ENCODE measurements at regions not wholly inside any gene's neighbourhood (a gene's known extent, or its start where the extent isn't known, plus 50 kb on each side); places are given as distances from the start of the nearest gene placed in this dataset.
"Not testable (repeated sequence)": the region's sequence is repeated elsewhere in the genome, so short reads cannot be mapped to it uniquely, and the experiment has no call there.

DNA sequence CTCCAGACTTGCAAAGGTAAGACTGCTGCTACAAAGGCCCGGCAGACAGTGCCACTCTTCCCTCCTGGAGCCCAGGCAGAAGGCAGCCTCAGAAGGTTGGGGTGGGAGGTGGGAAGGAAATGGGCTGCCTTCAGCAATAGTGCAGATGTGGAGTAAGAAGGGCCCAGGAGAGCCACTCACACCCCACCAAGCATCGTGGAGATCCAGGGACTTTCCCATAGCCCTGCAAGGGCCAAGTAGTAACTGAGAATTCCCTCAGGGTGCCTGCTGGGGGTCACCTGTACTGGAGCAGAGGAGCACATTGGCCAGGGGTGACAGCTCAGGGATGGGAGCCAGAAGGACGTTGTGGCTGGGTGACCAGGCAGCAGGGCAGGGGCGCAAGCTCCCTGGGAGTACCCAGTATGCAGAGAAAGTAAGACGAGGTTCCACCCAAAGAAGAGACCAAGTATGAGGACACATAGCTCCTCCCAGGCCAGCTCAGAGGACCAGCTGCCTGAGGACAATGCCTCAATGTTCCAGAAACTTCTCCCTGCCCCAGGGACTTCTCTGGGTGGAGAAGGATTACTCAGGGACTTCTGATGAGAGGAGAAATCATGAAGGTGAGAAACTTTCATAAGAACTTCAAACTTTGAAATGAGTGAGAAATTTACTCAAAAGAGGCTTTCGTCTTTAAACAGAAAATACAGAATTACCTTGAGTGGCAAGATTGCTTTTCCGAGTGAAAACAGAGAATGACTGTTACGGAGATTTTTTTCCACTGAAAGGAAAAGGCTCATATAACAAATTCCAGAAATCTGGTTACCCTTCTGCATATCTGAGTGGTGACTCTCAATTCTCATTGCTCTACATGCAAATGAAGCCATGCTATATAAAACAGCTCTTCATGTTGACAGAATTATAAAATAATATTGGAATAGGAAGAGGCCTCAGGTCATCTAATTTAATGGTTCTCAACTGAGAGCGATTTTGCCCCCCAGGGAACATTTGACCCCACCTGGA is 87.9 kb upstream of the TRIO start:
- DNase-seq (ENCODE audit: low read depth in 2 of 2), result no peak

DNA sequence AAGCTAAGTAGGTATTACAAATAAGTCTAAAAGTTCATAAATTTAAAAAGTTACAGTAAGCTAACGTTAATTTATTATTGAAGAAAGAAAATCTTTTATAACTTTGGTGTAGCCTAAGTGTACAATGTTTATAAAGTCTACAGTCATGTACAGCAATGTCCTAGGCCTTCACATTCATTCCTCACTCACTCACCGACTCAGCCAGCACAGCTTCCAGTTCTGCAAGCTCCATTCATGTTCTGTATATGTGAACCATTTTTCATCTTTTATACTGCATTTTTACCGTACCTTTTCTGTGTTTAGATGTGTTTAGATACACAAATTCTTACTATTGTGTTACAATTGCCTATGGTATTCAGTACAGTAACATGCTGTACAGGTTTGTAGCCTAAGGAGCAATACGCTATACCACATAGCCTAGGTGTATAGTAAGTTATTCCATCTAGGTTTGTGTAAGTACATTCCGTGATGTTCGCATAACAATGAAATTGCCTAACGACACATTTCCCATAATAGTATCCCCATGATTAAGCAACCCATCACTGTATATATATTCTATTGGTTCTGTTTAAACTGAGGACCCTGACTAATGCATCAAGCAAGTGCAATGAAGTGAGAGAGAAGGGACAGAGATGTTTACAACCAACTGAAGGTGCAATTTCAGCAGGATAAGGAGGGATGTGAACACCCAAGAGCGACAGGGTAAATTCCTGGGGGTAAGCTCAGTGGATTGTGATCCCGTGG is 88.9 kb upstream of the TRIO start:
- DNase-seq (ENCODE audit: low read depth in 2 of 2), result no peak

DNA sequence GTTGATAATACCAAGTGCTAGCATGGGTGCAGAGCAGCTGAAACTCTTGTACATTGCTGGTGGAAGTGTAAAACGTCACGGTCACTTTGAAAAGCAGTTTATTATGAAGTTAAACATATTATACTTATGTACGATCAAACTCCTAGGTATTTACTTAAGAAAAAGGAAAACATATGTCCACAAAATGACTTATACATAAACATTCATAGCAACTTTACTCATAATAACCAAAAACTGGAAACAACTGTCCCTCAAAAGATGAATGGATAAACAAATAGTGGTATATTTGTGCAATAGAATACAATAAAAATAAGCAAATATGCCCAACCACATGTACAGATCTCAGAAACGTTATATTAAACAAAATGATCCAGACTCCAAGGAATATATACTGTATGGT is 92.3 kb upstream of the TRIO start:
- no peak for DNase-seq (ENCODE audit: low read depth in 2 of 2)

DNA sequence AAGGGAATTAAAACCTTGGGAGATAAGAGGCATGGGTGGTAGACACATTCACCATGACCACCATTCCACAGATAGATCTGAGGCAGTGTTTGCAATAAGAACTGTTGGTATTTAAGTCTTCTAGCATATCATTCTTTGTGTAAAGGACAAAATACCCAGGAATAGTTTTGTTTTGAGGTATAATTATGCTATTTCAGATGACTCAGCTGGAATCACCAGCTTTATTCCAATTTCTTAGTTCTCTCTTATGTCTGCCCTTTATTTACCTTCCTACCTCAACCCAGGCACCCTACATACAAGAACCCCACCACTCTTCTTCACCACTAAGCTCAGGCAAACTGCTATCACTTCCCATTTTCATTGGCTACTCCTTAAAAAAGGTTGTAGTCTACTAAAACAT is 94.7 kb upstream of the TRIO start:
- no peak for DNase-seq (ENCODE audit: low read depth in 2 of 2)

DNA sequence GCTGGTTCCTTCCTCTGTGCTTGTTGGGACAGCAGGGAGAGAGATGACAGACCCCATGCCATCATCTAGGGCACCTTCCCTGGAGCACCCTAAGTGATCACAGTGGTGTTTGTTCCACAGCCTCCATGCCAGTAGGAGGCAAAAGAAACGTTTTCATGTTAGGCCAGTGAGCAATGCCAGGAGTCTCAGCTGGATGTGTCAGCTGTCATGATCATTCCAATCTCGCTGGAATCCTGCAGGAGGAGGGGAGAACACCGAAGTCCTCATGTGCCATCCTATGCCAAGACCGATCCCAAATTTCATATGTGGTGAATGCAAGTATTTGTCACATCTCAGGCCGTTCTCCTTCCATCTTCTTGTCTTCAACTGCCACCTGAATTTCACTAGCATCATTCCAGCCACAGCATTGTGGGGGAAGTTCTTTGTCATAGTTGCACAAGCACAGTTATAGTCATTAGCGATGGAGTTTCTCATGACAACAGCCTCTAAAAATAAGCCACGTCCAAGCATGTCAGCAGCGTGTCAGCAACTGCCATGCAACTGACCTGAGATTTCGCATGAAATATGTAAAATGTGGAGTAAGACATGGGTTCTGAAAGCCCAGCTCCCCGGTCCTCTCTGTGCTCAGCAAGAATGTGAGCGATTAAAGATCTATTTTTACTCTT is 97.2 kb upstream of the DNAH5 start:
- DNase-seq (ENCODE audit: low read depth in 2 of 2), result no peak

DNA sequence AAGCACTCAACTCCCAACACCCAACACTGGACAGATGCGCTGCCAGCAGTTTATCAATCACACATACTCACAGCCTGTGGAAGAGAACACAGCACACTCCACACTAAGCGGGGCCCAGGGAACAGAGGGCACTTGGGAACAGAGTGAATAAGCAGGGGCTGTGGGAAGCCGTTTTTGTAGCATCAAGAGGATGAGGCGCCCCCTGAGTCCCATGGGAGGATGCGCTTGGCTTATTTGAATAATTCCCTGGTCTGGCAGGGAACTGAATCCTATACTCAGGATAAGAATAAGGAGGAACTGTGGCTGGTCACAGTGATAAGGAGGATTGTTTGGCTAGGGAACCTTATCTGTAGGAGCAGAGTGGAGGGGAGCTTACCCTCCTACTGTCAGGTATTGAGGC is 96.1 kb upstream of the DNAH5 start:
- DNase-seq (ENCODE audit: low read depth in 2 of 2), result no peak

DNA sequence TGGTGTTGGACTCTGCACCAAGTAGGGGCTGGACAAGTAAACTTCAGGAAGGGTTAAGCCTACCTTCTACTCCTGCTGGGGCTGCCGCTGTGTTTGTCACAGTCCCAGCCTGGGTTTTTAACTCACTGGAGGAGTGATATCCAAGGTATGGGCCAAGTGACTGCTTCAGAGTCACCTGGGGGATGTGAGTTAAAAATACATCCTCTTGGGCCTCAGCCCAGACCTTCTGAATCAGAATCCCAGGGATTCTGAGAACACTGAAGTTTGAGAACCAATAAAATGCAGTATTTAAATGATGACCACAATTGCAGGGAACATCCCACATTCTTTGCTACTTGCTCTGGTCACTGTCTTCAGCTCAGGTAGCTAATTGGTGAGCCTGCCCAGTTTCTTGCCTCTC is 95.1 kb upstream of the DNAH5 start:
- DNase-seq (ENCODE audit: low read depth in 2 of 2), result no peak

DNA sequence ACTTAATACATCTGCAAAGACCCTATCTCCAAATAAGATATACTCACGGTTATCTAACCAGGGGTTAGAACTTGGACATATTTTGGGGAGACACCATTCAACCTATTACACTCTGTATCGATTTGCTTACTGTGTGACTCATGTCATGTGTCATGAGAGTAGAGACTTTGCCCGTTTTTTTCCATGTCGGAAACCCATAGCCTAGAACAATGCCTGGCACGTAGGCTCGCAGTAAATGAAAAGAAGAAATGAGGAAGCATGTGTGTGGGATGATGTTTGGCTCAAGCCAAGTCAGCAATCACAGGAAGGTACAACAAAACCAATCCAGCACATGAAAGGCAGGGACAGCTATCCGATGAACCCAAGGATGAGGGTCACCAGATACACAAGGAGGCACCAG is 94.6 kb upstream of the DNAH5 start:
- no peak for DNase-seq (ENCODE audit: low read depth in 2 of 2)

DNA sequence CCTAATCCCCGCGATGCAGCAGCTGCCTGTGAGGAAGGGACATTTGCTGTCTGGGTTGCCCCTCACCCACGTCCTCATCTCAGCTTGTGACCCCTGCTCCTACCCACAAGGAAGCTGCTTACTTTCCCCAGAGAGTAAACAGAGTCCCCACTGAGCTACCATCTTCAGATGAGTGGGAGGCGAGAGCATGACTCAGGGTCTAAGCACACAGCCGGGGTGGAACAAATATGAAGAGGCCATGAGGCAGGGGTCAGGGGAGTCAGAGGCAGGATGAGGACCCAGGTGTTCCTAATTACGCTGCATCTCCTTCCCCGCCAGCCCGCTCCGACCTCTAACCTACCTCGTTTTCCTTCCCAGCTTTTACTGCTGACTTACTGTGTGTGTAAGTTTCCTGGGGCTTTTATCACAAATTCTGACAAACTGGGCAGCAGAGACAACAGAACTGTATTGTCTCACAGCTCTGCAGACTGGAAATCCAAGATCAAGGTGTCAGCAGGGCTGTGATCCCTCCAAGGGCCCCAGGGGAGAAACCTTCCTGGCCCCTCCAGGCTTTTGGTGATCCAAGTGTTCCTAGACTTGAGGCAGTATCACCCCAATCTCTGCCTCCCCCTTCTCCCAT is 94.0 kb upstream of the DNAH5 start:
- DNase-seq (ENCODE audit: low read depth in 2 of 2), result no peak

DNA sequence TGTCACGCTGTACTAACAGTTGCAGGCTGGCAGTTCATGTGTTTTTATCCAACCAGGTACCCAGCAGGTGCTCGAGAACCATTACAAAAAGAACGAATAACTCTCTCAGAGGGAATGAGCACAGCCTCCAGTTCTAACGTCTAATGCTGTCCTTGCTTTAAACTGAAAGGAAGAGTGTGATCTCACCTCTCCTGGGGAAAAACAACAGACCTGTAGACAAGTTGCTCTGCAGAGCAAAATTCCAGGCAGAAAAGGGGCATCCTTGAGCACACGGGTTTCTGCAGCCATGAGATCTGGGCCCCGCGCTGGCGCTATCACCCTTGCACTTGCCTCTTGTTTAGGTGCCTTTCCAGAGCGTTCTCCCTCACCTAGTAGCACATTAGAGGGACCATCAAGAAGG is 92.5 kb upstream of the DNAH5 start:
- no peak for DNase-seq (ENCODE audit: low read depth in 2 of 2)

DNA sequence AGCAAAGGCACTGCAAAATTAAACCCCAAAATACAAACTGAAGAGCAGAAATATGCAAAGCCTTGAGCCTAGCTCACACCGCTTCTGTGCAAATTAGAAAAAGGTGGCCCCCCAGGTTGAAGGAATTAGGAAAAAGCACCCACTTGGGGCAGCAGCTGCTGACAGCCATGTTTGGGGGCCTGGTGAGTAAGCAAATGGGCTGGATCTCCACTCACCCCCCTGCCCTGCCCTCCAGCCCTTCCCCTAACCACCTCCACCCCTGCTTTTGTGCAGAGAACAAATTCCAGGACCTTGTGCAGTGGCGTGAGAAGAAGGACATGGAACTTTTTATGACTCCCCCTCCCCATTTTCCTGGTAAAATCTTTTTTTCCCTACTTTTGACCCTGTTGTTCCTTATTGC is 92.0 kb upstream of the DNAH5 start:
- no peak for DNase-seq (ENCODE audit: low read depth in 2 of 2)

DNA sequence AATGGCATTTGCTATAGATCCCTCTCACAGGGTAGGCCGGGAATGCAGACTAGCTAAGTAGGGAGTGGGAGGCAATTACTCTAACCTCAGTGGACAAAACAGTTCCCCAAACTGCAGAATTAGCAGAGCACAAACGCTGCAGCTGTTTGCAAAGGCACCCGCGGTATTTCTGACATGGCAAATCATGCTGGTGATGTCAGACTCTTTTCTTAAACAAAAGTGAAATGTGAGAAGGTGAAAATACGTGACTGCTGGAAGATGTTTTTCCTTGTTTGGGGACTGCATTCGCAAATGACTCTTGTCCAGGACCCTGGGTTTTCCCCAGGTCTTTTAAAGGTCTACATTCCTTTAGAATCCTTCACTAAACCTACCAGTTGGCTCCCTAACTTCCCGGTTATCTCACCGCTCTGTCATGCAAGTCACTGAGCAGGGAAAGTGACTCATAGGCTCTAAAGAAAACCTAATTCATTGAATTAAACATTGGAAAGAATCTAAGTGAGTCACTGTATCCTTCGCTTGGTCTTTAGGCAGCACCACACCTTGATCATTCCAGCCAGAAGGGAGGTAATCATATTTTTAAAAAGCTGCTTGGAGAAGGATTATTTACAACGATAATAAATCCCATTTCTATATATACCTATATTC is 91.5 kb upstream of the DNAH5 start:
- no peak for DNase-seq (ENCODE audit: low read depth in 2 of 2)

DNA sequence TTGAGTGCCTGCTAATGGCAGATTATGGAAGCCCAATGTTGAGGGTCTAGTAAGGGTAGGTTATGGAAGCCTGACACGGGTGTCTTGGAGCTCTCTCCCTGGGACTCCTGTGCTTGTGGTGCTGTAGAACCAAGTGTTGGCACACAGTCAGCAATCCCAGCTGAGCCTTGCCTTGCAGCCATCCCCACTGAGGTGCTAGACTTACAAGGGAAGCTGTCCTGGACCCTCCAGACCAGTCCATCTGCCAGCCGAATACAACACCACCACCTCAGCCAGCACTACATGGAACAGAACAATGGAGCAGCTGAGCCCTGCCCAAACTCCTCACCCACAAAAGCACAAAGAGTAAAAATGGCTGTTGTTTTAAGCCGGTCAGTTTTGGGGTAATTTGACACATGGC is 90.5 kb upstream of the DNAH5 start:
- no peak for DNase-seq (ENCODE audit: low read depth in 2 of 2)

DNA sequence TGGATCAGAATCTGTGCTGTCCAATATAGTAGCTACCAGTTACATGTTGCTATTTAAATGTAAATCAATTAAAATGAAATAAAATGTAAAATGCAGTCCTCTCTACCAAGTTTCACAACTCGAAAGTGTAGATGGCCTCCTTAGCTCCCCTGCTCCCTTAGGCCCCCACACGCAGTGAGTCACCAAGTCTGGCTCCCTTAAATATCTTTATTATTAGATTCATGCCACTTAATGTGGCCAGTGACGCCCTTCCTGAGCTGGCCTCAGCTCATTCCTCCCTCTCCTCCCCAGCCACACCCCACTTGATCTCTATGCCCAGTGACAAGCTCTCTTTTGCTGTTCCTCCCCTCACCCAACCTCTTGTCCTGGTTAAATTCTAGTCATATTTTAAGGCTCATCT is 88.4 kb upstream of the DNAH5 start:
- no peak for DNase-seq (ENCODE audit: low read depth in 2 of 2)

DNA sequence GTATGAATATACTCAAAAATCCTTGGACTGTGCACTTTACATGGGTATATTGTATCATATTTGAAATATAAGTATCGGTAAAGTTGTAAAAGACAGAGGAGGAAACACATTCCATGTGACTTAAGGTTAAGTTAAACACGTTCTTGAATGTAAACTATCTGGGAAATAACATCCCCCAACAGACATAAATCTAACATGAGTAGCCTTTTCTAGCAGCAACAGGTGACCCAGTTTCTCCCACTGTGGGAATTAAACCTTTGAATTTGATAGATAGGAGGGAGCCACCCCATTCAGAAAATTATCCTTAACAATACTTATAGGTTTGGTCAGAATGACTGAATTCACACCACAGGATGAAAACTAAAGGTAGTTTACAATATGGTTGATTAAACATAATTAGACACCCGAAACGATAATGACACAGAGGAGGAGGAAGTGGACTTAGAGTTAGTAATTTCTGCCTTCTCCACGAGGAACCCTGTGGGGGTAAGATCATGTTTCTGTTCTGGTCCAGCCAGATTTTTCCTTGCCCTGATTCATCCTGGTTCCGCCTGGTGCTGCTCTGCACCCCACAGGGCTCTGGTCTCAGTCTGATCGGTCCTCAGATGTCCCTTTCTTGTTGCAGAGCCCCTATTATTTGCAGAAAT is 84.6 kb upstream of the DNAH5 start:
- no peak for DNase-seq (ENCODE audit: low read depth in 2 of 2)

DNA sequence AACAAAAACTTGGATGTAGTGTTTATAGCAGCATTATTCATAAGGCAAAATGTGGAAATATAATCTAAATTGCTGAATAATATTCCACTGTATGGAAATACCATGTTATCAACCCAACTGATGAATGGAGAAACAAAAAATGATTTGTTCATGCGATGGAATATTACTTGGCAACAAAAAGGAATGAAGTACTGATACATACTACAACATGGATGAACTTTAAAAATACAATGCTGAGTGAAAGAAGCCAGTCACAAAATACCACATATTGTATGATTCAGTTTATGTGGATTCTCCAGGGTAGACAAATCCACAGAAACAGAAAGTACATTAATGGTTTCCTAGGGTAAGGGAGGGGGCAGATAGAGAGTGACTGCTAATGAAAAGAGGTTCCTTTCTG is 83.7 kb upstream of the DNAH5 start:
- DNase-seq (ENCODE audit: low read depth in 2 of 2), result no peak

DNA sequence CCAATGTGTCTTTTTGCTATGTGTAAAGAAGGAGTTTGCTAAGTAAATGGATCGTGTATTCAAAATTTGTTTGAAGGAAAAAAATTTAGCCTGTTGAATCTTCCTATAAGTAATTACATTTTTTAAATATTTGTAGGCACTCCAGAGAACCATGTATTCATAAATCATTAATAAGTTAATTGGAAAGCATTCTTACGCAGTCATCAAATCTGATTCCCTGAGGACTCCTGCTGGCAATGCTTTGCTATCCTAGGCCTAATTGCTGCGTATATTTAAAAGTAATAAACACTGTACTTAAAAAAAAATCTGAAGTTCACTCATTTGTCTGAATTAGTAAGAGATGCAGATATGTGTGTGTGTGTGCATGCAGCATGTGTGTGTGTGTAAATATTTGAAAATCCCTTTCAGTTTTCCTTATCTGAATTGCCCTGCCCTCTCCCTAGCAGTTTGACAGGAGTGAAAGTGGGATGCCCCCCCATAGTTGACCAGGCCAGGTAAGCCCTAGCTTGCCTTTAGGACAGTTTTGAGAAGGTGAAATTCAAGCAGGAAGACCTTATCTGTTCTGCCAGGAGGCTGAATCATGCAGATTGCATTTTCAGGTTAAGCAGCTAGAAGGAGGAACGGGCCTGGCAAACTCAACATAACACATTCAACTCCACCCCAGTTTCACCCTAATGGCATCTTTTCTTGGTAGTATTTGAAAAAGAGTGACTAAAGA is 81.2 kb upstream of the DNAH5 start:
- DNase-seq (ENCODE audit: low read depth in 2 of 2), result no peak

DNA sequence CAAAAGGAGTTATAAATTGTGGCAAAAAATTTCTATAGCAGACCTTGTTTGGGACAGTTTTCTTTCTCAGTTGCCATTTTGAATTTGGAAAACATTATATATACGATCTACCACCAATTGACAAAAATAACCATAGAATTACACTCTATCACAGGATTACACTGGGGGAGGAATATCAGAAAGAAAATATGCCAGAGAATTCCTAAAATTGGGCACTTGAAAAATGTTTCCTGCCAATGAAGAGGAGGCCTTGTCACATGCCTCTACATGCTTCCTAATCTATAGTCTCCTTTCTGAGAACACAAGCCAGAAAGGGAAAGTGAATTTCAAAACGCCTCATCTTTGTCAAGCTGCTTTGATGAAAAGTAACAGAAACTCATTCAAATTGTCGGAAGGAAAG is 78.5 kb upstream of the DNAH5 start:
- DNase-seq (ENCODE audit: low read depth in 2 of 2), result no peak

DNA sequence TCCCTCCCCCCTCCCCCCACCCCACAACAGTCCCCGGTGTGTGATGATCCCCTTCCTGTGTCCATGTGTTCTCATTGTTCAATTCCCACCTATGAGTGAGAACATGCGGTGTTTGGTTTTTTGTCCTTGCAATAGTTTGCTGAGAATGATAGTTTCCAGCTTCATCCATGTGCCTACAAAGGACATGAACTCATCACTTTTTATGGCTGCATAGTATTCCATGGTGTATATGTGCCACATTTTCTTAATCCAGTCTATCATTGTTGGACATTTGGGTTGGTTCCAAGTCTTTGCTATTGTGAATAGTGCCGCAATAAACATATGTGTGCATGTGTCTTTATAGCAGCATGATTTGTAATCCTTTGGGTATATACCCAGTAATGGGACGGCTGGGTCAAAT is 76.5 kb upstream of the DNAH5 start:
- DNase-seq (ENCODE audit: low read depth in 2 of 2), result not testable (repeated sequence)

DNA sequence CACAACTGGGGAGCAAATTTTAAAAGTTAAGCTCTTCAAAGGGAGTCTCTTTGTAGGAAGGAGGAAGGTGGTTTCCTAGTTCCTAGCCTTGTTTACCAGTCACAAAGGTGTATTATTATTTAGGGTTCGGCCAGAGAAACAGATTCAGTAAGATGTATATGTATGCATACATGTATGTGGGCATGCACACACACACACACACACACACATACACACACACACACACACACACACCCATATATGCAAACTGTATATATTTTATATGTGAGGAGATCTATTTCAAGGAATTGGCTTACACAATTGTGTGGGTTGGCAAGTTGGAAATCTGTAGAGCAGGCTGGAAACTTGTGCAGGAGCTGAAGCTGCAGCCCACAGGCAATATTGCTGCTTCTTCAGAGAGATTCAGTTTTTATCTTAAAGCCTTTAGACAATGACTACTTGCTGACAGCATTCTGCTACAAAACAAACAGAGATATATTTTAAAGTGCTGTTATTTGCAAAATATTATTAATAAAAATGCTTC is 75.3 kb upstream of the DNAH5 start:
- no peak for DNase-seq (ENCODE audit: low read depth in 2 of 2)
